Epithelial cell of proximal tubule (primary cell): ENCODE measurements at regions not wholly inside any gene's neighbourhood (a gene's known extent, or its start where the extent isn't known, plus 50 kb on each side); places are given as distances from the start of the nearest gene placed in this dataset.
"Not testable (repeated sequence)": the region's sequence is repeated elsewhere in the genome, so short reads cannot be mapped to it uniquely, and the experiment has no call there.

Experiments used
- DNase-seq: peaks from one replicate; pipeline ENCODE4 v3.0.0-alpha.2; 2011; ENCODE audit warnings: low read depth
- H3K4me3 ChIP-seq: 2 replicates; pipeline ENCODE4 v1.5.1; 2011; ENCODE audit warnings: low read depth, mild to moderate bottlenecking, low read length
- TF ChIP-seq, protein P1 (sequence below): conservative IDR thresholded peaks from 2 replicates; pipeline ENCODE4 v1.5.1; 2012; ENCODE audit warnings: low read depth, mild to moderate bottlenecking, low read length

DNA sequence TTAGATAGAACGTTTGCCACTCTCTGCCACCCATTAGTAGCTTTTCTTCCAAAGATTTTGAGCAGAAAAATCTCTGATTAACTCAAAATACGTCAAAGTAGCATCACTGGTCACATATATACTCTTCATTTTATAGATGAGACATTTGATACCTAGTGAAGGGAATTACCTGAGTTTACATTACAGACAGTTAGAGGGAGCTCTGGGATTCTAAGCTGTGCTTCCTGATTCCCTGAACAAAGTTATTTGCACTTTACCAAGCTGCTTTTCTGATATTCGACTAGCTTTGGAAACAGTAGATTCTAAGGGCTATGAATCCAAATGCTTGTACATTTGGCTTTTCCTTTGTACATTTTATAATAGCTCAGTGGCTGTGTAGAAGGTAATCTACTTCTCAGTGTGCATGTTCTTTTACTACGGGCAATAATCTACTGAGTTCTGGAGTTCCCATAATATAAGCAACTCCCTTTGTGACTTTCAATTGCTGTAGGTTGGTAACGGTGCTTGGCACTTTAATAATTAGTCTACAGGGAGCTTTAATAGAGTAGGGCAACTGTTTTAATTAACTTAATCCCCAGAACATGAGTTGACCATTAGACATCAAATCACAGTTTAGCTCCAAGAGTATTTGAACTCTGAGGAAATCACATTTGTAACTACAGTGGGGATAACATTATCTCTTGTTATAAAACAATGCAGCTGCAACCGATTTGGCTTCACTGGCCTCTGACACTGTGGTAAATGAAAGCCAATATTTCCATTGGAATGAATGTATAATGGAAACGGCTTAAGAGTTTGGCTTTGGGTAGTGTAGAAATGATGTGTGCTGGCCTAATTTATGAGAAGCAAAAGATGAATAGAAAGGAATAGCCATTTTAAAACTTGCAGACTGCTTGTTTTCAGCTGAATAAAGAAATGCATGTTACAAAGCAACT, 1602.4 kb downstream of the STIM2 start:
- H3K4me3 ChIP-seq, result no peak overlapping the region
- TF ChIP-seq, protein P1, sequence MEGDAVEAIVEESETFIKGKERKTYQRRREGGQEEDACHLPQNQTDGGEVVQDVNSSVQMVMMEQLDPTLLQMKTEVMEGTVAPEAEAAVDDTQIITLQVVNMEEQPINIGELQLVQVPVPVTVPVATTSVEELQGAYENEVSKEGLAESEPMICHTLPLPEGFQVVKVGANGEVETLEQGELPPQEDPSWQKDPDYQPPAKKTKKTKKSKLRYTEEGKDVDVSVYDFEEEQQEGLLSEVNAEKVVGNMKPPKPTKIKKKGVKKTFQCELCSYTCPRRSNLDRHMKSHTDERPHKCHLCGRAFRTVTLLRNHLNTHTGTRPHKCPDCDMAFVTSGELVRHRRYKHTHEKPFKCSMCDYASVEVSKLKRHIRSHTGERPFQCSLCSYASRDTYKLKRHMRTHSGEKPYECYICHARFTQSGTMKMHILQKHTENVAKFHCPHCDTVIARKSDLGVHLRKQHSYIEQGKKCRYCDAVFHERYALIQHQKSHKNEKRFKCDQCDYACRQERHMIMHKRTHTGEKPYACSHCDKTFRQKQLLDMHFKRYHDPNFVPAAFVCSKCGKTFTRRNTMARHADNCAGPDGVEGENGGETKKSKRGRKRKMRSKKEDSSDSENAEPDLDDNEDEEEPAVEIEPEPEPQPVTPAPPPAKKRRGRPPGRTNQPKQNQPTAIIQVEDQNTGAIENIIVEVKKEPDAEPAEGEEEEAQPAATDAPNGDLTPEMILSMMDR, result peak; percentile 13
- DNase-seq, result no peak

DNA sequence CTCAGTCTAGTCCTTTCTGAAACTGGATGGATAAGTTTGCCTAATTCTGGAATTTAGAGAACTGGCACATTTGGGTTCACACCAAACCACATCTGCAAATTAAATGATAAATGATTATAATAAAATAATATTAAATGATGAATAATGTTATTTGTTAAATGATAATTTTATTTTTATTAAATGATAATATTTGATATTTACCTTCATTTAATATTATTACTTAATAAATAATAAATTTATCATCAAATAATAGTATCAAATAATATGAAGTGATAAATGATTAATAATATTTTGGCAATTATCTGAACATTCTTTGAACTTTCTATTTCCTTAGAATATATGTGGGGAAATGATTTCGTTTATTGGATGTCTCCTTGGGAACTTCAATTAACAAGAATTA, 1604.2 kb downstream of the STIM2 start:
- H3K4me3 ChIP-seq, result no peak overlapping the region
- TF ChIP-seq, protein P1, result no peak
- no peak for DNase-seq

DNA sequence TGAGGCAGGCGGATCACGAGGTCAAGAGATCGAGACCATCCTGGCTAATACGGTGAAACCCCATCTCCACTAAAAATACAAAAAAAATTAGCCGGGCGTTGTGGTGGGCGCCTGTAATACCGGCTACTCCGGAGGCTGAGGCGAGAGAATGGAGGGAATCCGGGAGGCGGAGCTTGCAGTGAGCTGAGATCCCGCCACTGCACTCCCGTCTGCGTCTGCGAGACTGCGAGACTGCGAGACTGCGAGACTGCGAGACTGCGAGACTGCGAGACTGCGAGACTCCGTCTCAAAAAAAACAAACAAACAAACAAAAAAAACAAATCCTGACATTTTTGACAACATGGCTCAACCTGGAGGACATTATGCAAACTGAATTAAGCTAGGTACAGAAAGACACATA, 1606.2 kb downstream of the STIM2 start:
- DNase-seq, H3K4me3 ChIP-seq: not testable (repeated sequence)

DNA sequence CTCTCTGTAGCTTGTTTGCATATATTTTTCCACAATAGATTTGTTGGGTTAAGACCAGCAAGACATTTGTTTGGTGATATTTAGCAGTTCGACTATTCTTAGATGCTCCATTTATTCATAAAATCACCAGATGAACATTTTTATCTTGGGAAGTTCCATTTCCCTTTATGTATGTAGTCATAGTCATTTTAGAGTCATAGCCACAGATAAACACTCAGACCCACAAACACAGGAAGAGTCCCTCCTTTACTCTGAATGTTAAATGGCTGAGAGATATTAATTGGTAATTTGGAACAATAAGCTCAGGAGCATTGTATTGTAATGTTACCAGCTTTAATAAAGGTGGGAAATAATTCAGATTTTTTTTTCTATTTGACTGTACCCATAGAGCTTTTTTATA, 1608.7 kb downstream of the STIM2 start:
- no peak for DNase-seq
- TF ChIP-seq, protein P1, result no peak
- no peak overlapping the region for H3K4me3 ChIP-seq

DNA sequence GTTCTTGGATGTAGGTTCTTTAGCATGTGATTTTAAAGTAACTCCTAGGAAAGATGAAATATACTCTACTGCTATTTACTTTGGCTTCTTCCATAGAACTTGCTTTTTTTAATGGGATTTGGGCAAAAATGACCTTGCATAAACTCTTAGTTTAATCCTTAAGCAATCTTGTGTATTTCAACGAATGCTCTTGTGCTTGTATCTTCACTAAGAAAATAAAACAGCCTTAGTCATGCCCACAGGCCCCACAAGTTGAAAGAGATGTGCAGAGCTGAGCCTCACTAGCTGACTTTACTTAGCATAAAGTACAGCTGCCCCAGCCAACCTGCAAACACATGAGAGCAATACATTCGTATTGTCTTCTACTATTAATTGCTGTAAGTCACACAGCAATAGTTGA, 1609.2 kb downstream of the STIM2 start:
- no peak overlapping the region for H3K4me3 ChIP-seq
- DNase-seq, result no peak
- TF ChIP-seq, protein P1, result no peak

DNA sequence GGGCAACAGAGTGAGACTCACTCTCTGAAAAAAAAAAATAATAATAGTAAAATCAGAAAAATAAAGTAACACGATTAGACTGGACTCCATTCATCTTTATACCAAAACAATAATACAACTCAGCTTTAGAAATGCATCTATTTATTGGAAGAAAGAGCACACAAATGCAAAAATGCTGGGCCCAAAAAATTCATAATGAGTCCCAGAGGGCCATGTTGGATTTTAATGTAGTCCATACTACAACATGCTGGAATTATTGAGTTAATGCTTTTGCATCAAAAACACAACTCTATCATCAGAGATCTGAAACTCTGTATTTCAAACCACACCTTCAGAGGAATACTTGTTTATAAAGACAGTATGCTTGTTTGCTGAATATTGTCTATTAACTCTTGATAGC, 1614.7 kb downstream of the STIM2 start:
- TF ChIP-seq, protein P1, result no peak
- no peak for DNase-seq
- H3K4me3 ChIP-seq, result no peak overlapping the region

DNA sequence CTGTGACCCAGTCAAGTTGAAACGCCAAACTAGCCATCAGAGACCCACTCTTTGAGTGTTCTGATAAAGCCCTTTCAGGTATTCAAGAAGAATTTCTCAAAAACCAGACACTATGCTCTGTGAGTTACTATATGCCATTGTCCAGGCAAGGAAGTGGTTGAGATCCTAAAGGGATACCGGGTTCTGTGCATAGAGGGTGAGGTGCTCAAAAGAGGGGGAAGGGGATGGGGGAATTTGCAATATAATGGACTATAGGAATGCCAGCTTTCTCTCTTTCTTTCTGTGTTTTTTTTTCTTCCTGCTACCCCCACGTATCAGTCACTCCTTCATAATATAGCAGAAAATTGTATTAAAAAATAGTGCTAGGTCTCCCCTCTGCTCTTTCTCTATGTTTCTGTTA, 1619.0 kb downstream of the STIM2 start:
- DNase-seq, result no peak
- TF ChIP-seq, protein P1, result no peak
- no peak overlapping the region for H3K4me3 ChIP-seq
